SU-DHL-6 (cell line): ENCODE measurements at regions not wholly inside any gene's neighbourhood (a gene's known extent, or its start where the extent isn't known, plus 50 kb on each side); places are given as distances from the start of the nearest gene placed in this dataset.

ENCODE experiments used
- H2AFZ ChIP-seq: fragments of 200-600 bp; sonication (generic); 2 replicates; pipeline ENCODE4 v1.6.1; 2014; ENCODE audit warnings: low read depth, mild to moderate bottlenecking, moderate library complexity, mixed read lengths, antibody characterized with exemption, low read length; ENCODE audit not compliant: severe bottlenecking
- H3F3A ChIP-seq: fragments of 200-600 bp; shearing (Covaris generic); 2 replicates; pipeline ENCODE4 v1.6.0; 2016; ENCODE audit warnings: antibody characterized with exemption, mild to moderate bottlenecking; ENCODE audit not compliant: insufficient read depth
- H3K27ac ChIP-seq: fragments of 200-600 bp; sonication (generic); 2 replicates; pipeline ENCODE4 v1.5.1; 2016; ENCODE audit warnings: low read depth, mild to moderate bottlenecking, low read length, moderate library complexity, mixed read lengths
- H3K27me3 ChIP-seq: fragments of 200-600 bp; sonication (generic), shearing (Covaris generic); 2 replicates; pipeline ENCODE4 v1.6.0; 2014; ENCODE audit warnings: mild to moderate bottlenecking, low read length
- H3K36me3 ChIP-seq: fragments of 200-600 bp; sonication (generic); 2 replicates; pipeline ENCODE4 v1.6.1; 2014; ENCODE audit warnings: mild to moderate bottlenecking, low read length, mixed read lengths
- H3K4me2 ChIP-seq: fragments of 300-600, 200-600 bp; shearing (Covaris generic), sonication (generic); 2 replicates; pipeline ENCODE4 v1.6.0; 2014; ENCODE audit warnings: low read length, low read depth, mild to moderate bottlenecking; ENCODE audit not compliant: poor library complexity, severe bottlenecking
- H3K4me3 ChIP-seq: fragments of 200-600 bp; sonication (generic); 2 replicates; pipeline ENCODE4 v1.5.1; 2014; ENCODE audit warnings: antibody characterized with exemption, low read length, mild to moderate bottlenecking, mixed read lengths; ENCODE audit not compliant: insufficient read depth, poor library complexity, severe bottlenecking
- H3K79me2 ChIP-seq: fragments of 200-600 bp; sonication (generic); 2 replicates; pipeline ENCODE4 v1.6.1; 2014; ENCODE audit warnings: mild to moderate bottlenecking, low read length, moderate library complexity; ENCODE audit not compliant: insufficient read depth
- H3K9ac ChIP-seq: fragments of 200-600 bp; sonication (generic); 2 replicates; pipeline ENCODE4 v1.7.0; 2014; ENCODE audit warnings: mild to moderate bottlenecking, low read length
- H3K9me2 ChIP-seq: fragments of 200-600 bp; sonication (generic); replicated peaks from 2 replicates; pipeline ENCODE4 v1.6.1; 2014; ENCODE audit warnings: low read length; ENCODE audit not compliant: insufficient read depth
- H3K9me3 ChIP-seq: fragments of 200-600 bp; sonication (generic); 2 replicates; pipeline ENCODE4 v1.6.1; 2014; ENCODE audit warnings: low read length, mixed read lengths; ENCODE audit not compliant: insufficient read depth
- H4K20me1 ChIP-seq: fragments of 200-600 bp; sonication (generic); 2 replicates; pipeline ENCODE4 v1.6.1; 2014; ENCODE audit warnings: low read depth, mild to moderate bottlenecking, antibody characterized with exemption, low read length, moderate library complexity, mixed read lengths
- EZH2phosphoT487 ChIP-seq: fragments of 200-600 bp; sonication (generic), shearing (Covaris generic); conservative IDR thresholded peaks from 2 replicates; pipeline ENCODE4 v1.6.1; 2018; ENCODE audit warnings: mild to moderate bottlenecking, antibody characterized with exemption, low read length, moderate library complexity, mixed read lengths
- TF ChIP-seq, protein P1 (sequence below): fragments of 200-600 bp; sonication (generic); IDR thresholded peaks from one replicate; pipeline ENCODE4 v1.5.1; 2017; ENCODE audit warnings: antibody characterized with exemption, mild to moderate bottlenecking, low read length, moderate library complexity; ENCODE audit not compliant: insufficient read depth, poor library complexity, severe bottlenecking

DNA sequence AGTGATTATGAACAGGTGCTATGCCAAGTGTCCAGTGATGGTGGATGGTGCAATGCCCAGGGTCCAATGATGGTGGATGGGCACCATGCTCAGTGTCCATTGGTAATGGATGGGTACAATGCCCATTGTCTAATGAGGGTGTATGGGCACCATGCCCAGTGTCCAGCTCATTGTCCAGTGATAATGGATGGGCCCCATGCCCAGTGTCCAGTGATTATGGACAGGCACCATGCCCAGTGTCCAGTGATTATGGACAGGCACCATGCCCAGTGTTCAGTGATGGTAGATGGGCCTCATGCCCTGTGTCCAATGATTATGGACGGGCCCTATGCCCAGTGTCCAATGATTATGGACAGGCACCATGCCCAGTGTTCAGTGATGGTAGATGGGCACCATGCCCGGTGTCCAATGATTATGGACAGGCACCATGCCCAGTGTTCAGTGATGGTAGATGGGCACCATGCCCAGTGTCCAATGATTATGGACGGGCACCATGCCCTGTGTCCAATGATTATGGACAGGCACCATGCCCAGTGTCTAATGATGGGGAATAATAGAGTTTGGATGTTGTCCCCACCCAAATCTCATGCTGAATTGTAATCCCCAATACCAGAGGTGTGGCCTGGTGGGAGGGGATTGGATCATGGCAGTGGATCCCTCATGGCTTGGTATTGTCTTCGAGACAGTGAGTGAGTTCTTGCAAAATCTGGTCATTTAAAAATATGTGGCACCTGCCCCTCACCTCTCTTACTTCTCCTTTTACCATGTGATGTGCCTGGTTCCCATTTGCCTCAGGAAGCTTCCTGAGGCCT is 87.8 kb downstream of the ANKRD10 start:
- H3K4me2 ChIP-seq, result no peak overlapping the region

More for the DNA sequence above, 87.8 kb downstream of the ANKRD10 start:
- no peaks in the 10 kb centered on the region for H3K9me2 ChIP-seq
- no peak overlapping the region for H2AFZ ChIP-seq
- no peak overlapping the region for H3K4me3 ChIP-seq
- H3F3A ChIP-seq, result no peaks in the 10 kb centered on the region
- no peak overlapping the region for H3K27ac ChIP-seq
- H3K9me3 ChIP-seq, result no peaks in the 10 kb centered on the region
- H3K9ac ChIP-seq, result no peak overlapping the region
- H3K36me3 ChIP-seq, result no peaks in the 10 kb centered on the region
- no peak for TF ChIP-seq EZH2phosphoT487
- TF ChIP-seq, protein P1, sequence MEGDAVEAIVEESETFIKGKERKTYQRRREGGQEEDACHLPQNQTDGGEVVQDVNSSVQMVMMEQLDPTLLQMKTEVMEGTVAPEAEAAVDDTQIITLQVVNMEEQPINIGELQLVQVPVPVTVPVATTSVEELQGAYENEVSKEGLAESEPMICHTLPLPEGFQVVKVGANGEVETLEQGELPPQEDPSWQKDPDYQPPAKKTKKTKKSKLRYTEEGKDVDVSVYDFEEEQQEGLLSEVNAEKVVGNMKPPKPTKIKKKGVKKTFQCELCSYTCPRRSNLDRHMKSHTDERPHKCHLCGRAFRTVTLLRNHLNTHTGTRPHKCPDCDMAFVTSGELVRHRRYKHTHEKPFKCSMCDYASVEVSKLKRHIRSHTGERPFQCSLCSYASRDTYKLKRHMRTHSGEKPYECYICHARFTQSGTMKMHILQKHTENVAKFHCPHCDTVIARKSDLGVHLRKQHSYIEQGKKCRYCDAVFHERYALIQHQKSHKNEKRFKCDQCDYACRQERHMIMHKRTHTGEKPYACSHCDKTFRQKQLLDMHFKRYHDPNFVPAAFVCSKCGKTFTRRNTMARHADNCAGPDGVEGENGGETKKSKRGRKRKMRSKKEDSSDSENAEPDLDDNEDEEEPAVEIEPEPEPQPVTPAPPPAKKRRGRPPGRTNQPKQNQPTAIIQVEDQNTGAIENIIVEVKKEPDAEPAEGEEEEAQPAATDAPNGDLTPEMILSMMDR, result no peak
- H3K79me2 ChIP-seq, result no peaks in the 10 kb centered on the region
- no peaks in the 10 kb centered on the region for H3K27me3 ChIP-seq
- no peaks in the 10 kb centered on the region for H4K20me1 ChIP-seq
